Neural progenitor cell (in vitro differentiated cells): ENCODE measurements at regions not wholly inside any gene's neighbourhood (a gene's known extent, or its start where the extent isn't known, plus 50 kb on each side); places are given as distances from the start of the nearest gene placed in this dataset.

Experiments used
- DNase-seq: peaks from one replicate; pipeline ENCODE4 v3.0.0-alpha.2; 2016; ENCODE audit warnings: low spot score
- H2AFZ ChIP-seq: fragments of 200-600 bp; sonication (generic); replicated peaks from 2 replicates; pipeline ENCODE4 v1.6.1; 2016; ENCODE audit warnings: antibody characterized with exemption
- H3F3A ChIP-seq: fragments of 200-600 bp; sonication (generic); 2 replicates; pipeline ENCODE4 v1.6.1; 2016; ENCODE audit warnings: antibody characterized with exemption, low read depth
- H3K27ac ChIP-seq: fragments of 200-600 bp; sonication (generic); 2 replicates; pipeline ENCODE4 v1.5.1; 2016; ENCODE audit warnings: mild to moderate bottlenecking
- H3K27me3 ChIP-seq: fragments of 200-600 bp; sonication (generic); 2 replicates; pipeline ENCODE4 v1.6.1; 2016; ENCODE audit warnings: mild to moderate bottlenecking, moderate library complexity
- H3K36me3 ChIP-seq: fragments of 200-600 bp; sonication (generic); 2 replicates; pipeline ENCODE4 v1.5.1; 2016
- H3K4me1 ChIP-seq: fragments of 200-600 bp; sonication (generic); 2 replicates; pipeline ENCODE4 v1.6.1; 2016; ENCODE audit warnings: mixed run types
- H3K4me2 ChIP-seq: fragments of 200-600 bp; sonication (generic); 2 replicates; pipeline ENCODE4 v1.6.1; 2016
- H3K4me3 ChIP-seq: fragments of 200-600 bp; sonication (generic); 2 replicates; pipeline ENCODE4 v1.5.1; 2016
- H3K79me2 ChIP-seq: fragments of 200-600 bp; sonication (generic); 2 replicates; pipeline ENCODE4 v1.6.1; 2016; ENCODE audit warnings: low read depth
- H3K9ac ChIP-seq: fragments of 200-600 bp; sonication (generic); 2 replicates; pipeline ENCODE4 v1.6.1; 2016
- H3K9me3 ChIP-seq: fragments of 200-600 bp; sonication (generic); 2 replicates; pipeline ENCODE4 v1.5.1; 2016; ENCODE audit warnings: low read depth
- H4K20me1 ChIP-seq: fragments of 200-600 bp; sonication (generic); 2 replicates; pipeline ENCODE4 v1.6.1; 2016; ENCODE audit warnings: low read depth
- H3K27ac Mint-ChIP-seq: 3 replicates; pipeline ENCODE4 v1.8.0; 2021; ENCODE audit warnings: mixed read lengths
- H3K27me3 Mint-ChIP-seq: 2 replicates; pipeline ENCODE4 v1.8.0; 2022; ENCODE audit warnings: low read depth, mild to moderate bottlenecking, inconsistent platforms, moderate library complexity, mixed read lengths; ENCODE audit not compliant: insufficient read depth
- H3K36me3 Mint-ChIP-seq: 3 replicates; pipeline ENCODE4 v1.8.0; 2021; ENCODE audit warnings: mixed read lengths
- H3K4me1 Mint-ChIP-seq: 3 replicates; pipeline ENCODE4 v1.8.0; 2021; ENCODE audit warnings: mixed read lengths
- H3K4me3 Mint-ChIP-seq: 3 replicates; pipeline ENCODE4 v1.8.0; 2021; ENCODE audit warnings: mild to moderate bottlenecking, moderate library complexity, mixed read lengths
- H3K9me3 Mint-ChIP-seq: 3 replicates; pipeline ENCODE4 v1.8.0; 2020; ENCODE audit warnings: mixed read lengths
- CTCF ChIP-seq: fragments of 200-600 bp; sonication (generic); IDR thresholded peaks from 2 replicates; pipeline ENCODE4 v1.5.1; 2017; ENCODE audit warnings: antibody characterized with exemption, mild to moderate bottlenecking
- EZH2 ChIP-seq: fragments of 200-600 bp; sonication (generic); IDR thresholded peaks from 2 replicates; pipeline ENCODE4 v1.6.1; 2017; ENCODE audit warnings: antibody characterized with exemption, mild to moderate bottlenecking, moderate library complexity
- EZH2phosphoT487 ChIP-seq: fragments of 200-600 bp; sonication (generic); IDR thresholded peaks from 2 replicates; pipeline ENCODE4 v1.6.1; 2017; ENCODE audit warnings: antibody characterized with exemption

DNA sequence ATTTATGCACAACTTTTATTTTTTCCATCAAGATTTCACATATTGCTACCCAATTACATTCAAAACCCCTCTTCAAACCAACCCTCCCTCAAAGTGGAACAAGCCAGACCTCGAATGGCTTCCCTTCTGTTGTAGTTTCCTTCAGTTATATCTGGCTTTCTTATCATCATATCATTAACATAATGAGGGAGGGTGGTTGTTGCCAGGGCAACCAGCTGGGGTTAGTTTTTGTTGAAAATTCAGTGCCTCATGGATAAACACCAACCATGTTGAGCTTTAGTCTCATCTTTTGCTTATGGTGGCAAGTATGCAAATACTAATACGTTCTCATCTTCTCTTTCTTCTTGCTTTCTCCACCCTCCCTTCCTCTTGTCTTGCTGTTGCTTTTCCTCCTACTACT is 359.7 kb downstream of the CDH11 start:
- H2AFZ ChIP-seq = no peak overlapping the region
- no peak for TF ChIP-seq EZH2
- no peaks in the 10 kb centered on the region for H3K9me3 ChIP-seq
- no peak overlapping the region for H3K4me3 Mint-ChIP-seq
- no peak overlapping the region for H3K9ac ChIP-seq
- H3K4me1 ChIP-seq = no peaks in the 10 kb centered on the region
- DNase-seq = no peak
- no peak overlapping the region for H3K4me2 ChIP-seq
- no peak overlapping the region for H3K27ac ChIP-seq
- H3F3A ChIP-seq = no peaks in the 10 kb centered on the region
- H3K4me1 Mint-ChIP-seq = peaks cover 2% of the 10 kb centered on the region
- no peaks in the 10 kb centered on the region for H4K20me1 ChIP-seq
- H3K36me3 ChIP-seq = no peaks in the 10 kb centered on the region
- H3K27me3 Mint-ChIP-seq = no peaks in the 10 kb centered on the region
- H3K4me3 ChIP-seq = no peak overlapping the region
- no peaks in the 10 kb centered on the region for H3K27me3 ChIP-seq
- no peaks in the 10 kb centered on the region for H3K36me3 Mint-ChIP-seq
- no peaks in the 10 kb centered on the region for H3K79me2 ChIP-seq
- peaks cover 2% of the 10 kb centered on the region for H3K9me3 Mint-ChIP-seq
- no peak overlapping the region for H3K27ac Mint-ChIP-seq

DNA sequence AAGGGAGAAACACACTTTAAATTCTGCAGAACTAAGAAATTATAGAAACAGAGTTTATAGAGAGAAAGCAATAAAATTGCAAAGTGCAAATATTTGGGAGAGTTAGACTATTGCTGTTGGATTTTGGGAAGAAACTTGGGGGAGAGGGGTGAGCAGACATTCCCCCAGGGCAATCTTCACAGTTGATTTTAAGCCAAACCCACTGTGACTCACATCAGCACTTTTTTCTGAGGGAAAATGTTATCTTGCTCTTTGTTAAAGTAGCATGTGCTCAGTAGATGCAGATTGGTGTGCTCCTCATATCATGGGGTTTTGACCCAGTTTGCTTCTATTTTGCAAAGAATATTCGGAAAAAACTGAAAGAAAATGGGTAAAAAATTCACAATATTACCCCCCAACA is 367.6 kb downstream of the CDH11 start:
- Histone ChIP-seq H3K4me2 (no peak overlapping the region), H3K36me3 (no peaks in the 10 kb centered on the region), H3K9me3 (no peaks in the 10 kb centered on the region), H3K4me3 (no peak overlapping the region), H3F3A (peaks cover 8% of the 10 kb centered on the region), H4K20me1 (no peaks in the 10 kb centered on the region), H3K27ac (no peak overlapping the region), H2AFZ (no peak overlapping the region), H3K27me3 (no peaks in the 10 kb centered on the region), H3K9ac (no peak overlapping the region), H3K4me1 (no peaks in the 10 kb centered on the region), H3K79me2 (no peaks in the 10 kb centered on the region)
- H3K4me3 Mint-ChIP-seq = no peak overlapping the region
- no peak for DNase-seq
- no peaks in the 10 kb centered on the region for H3K9me3 Mint-ChIP-seq
- TF ChIP-seq EZH2 (no peak), CTCF (no peak), EZH2phosphoT487 (no peak)
- H3K4me1 Mint-ChIP-seq = peaks cover 10% of the 10 kb centered on the region
- no peaks in the 10 kb centered on the region for H3K36me3 Mint-ChIP-seq
- no peak overlapping the region for H3K27ac Mint-ChIP-seq
- no peaks in the 10 kb centered on the region for H3K27me3 Mint-ChIP-seq

GRCh38 chr16:64751906-64752305 is 370.0 kb downstream of the CDH11 start:
- Mint-ChIP-seq H3K27me3 (no peaks in the 10 kb centered on the region), H3K4me3 (no peak overlapping the region), H3K27ac (no peak overlapping the region), H3K36me3 (no peaks in the 10 kb centered on the region), H3K4me1 (peaks cover 10% of the 10 kb centered on the region), H3K9me3 (no peaks in the 10 kb centered on the region)
- no peaks in the 10 kb centered on the region for H3K79me2 ChIP-seq
- TF ChIP-seq EZH2 = no peak
- TF ChIP-seq CTCF = no peak
- no peak for TF ChIP-seq EZH2phosphoT487
- no peak overlapping the region for H3K4me2 ChIP-seq
- H3K9me3 ChIP-seq = no peaks in the 10 kb centered on the region
- peak overlapping the region; percentile 45 for H3K27ac ChIP-seq
- H3K27me3 ChIP-seq = no peaks in the 10 kb centered on the region
- H2AFZ ChIP-seq = no peak overlapping the region
- no peak overlapping the region for H3K4me3 ChIP-seq
- H3K36me3 ChIP-seq = no peaks in the 10 kb centered on the region
- no peak overlapping the region for H3K9ac ChIP-seq
- H4K20me1 ChIP-seq = no peaks in the 10 kb centered on the region
- DNase-seq = no peak
- H3F3A ChIP-seq = peaks cover 8% of the 10 kb centered on the region
- H3K4me1 ChIP-seq = no peaks in the 10 kb centered on the region

- DNase-seq = no peak
- no peak for TF ChIP-seq EZH2
- TF ChIP-seq EZH2phosphoT487 = no peak
- TF ChIP-seq CTCF = no peak
These were observed 372.5 kb downstream of the CDH11 start for GRCh38 chr16:64749346-64749745.

More at GRCh38 chr16:64749346-64749745, 372.5 kb downstream of the CDH11 start:
- H3K4me1 Mint-ChIP-seq = peaks cover 10% of the 10 kb centered on the region
- no peaks in the 10 kb centered on the region for H4K20me1 ChIP-seq
- H3K4me3 ChIP-seq = no peak overlapping the region
- H3K27me3 Mint-ChIP-seq = no peaks in the 10 kb centered on the region
- peaks cover 8% of the 10 kb centered on the region for H3F3A ChIP-seq
- H3K9ac ChIP-seq = no peak overlapping the region
- no peaks in the 10 kb centered on the region for H3K79me2 ChIP-seq
- H3K27ac Mint-ChIP-seq = no peak overlapping the region
- H3K4me2 ChIP-seq = no peak overlapping the region
- H3K9me3 Mint-ChIP-seq = no peaks in the 10 kb centered on the region
- H3K27me3 ChIP-seq = no peaks in the 10 kb centered on the region
- no peaks in the 10 kb centered on the region for H3K36me3 Mint-ChIP-seq
- no peaks in the 10 kb centered on the region for H3K4me1 ChIP-seq
- no peaks in the 10 kb centered on the region for H3K9me3 ChIP-seq
- no peak overlapping the region for H2AFZ ChIP-seq
- H3K4me3 Mint-ChIP-seq = no peak overlapping the region
- no peaks in the 10 kb centered on the region for H3K36me3 ChIP-seq
- no peak overlapping the region for H3K27ac ChIP-seq
